Testis (tissue), 2 donors: ENCODE measurements at regions not wholly inside any gene's neighbourhood (a gene's known extent, or its start where the extent isn't known, plus 50 kb on each side); places are given as distances from the start of the nearest gene placed in this dataset.

ENCODE experiments used
- DNase-seq: peaks from one replicate; pipeline ENCODE4 v3.0.0-alpha.2; 2019
- H3K27ac ChIP-seq, 2 donors: fragments of 200-600 bp; sonication (generic); one replicate each; pipeline ENCODE4 v1.5.1; 2019
- H3K27me3 ChIP-seq: fragments of 200-600 bp; sonication (generic); one replicate; pipeline ENCODE4 v1.5.1; 2019
- H3K36me3 ChIP-seq: fragments of 200-600 bp; sonication (generic); one replicate; pipeline ENCODE4 v1.5.1; 2017; ENCODE audit warnings: low read depth; ENCODE audit errors: missing control alignments
- H3K4me1 ChIP-seq: fragments of 200-600 bp; sonication (generic); one replicate; pipeline ENCODE4 v1.5.1; 2019
- H3K4me3 ChIP-seq, 2 donors: fragments of 200-600 bp; sonication (generic); one replicate each; pipeline ENCODE4 v1.5.1; 2017 to 2019
- H3K9me3 ChIP-seq: fragments of 200-600 bp; sonication (generic); one replicate; pipeline ENCODE4 v1.5.1; 2017
- POLR2A ChIP-seq: fragments of 450-650 bp; IDR thresholded peaks from one replicate; pipeline ENCODE4 v1.6.1; 2017; ENCODE audit warnings: antibody characterized with exemption, mild to moderate bottlenecking, moderate library complexity
- WGBS, 2 donors: methylation state at CpG; one replicate each; pipeline ENCODE4 v1.1.5; 2018; 5-methylcytosine and 5-hydroxymethylcytosine counted together
- intact Hi-C: fragments of 100-400 bp; cut with DNase I; formaldehyde crosslinking; loops from one replicate; pipeline ENCODE4 v1.15.1; 2023; ENCODE audit warnings: low total_unique reads
- TF ChIP-seq, protein P1 (sequence below), 3 experiments: fragments of 450-650 bp in 2 of 3; fragments of 200-600 bp in 1 of 3; sonication (generic) in 1 of 3; IDR thresholded peaks; one replicate each; pipeline ENCODE4 v1.5.1; 2016 to 2019; ENCODE audit warnings: antibody characterized with exemption in 3 of 3, mild to moderate bottlenecking in 2 of 3, moderate library complexity in 1 of 3

GRCh38 chrX:4528247-4528646, 814.8 kb upstream of the PRKX start:
- Histone ChIP-seq H3K36me3 (no peaks in the 10 kb centered on the region), H3K27me3 (no peaks in the 10 kb centered on the region), H3K27ac (no peak overlapping the region), H3K4me3 (no peak overlapping the region), H3K4me1 (no peaks in the 10 kb centered on the region), H3K9me3 (no peaks in the 10 kb centered on the region)
- DNase-seq: no peak
- intact Hi-C loops: no loop called here
- WGBS, 2 donors: 90 to 91% methylated on average over 1 of the region's 1 CpG
- no peak for TF ChIP-seq POLR2A
- TF ChIP-seq, protein P1, sequence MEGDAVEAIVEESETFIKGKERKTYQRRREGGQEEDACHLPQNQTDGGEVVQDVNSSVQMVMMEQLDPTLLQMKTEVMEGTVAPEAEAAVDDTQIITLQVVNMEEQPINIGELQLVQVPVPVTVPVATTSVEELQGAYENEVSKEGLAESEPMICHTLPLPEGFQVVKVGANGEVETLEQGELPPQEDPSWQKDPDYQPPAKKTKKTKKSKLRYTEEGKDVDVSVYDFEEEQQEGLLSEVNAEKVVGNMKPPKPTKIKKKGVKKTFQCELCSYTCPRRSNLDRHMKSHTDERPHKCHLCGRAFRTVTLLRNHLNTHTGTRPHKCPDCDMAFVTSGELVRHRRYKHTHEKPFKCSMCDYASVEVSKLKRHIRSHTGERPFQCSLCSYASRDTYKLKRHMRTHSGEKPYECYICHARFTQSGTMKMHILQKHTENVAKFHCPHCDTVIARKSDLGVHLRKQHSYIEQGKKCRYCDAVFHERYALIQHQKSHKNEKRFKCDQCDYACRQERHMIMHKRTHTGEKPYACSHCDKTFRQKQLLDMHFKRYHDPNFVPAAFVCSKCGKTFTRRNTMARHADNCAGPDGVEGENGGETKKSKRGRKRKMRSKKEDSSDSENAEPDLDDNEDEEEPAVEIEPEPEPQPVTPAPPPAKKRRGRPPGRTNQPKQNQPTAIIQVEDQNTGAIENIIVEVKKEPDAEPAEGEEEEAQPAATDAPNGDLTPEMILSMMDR (IDR thresholded peaks at IDR 0.05): no peak

DNA sequence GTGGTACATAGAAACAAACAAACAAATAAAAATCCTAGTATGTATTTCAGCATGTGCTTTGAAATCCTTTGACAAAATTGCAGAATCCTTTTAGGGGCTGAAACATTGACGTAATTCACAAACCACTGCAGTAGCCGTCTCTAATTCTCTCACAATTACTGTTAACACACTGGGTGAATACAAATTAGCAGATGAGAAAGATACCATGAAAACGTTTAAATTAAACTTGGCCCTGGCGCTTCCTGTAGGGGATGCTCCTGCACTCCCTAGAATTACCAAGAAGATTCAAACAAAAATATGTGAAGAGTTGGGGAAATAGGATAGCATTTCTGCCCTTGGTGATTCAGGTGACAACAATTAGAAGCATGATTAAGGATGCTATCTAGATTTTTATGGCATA, 772.5 kb upstream of the PRKX start:
- no peaks in the 10 kb centered on the region for H3K4me1 ChIP-seq
- no peaks in the 10 kb centered on the region for H3K27me3 ChIP-seq
- H3K9me3 ChIP-seq: no peaks in the 10 kb centered on the region
- TF ChIP-seq, protein P1 (IDR thresholded peaks at IDR 0.05): no peak
- TF ChIP-seq POLR2A: no peak
- DNase-seq: no peak
- no peak overlapping the region for H3K27ac ChIP-seq
- no peak overlapping the region for H3K4me3 ChIP-seq
- WGBS, 2 donors: 36 to 46% methylated on average over 4 of the region's 4 CpGs
- H3K36me3 ChIP-seq: no peaks in the 10 kb centered on the region
- intact Hi-C loops: no loop called here

- Histone ChIP-seq H3K4me1 (no peaks in the 10 kb centered on the region), H3K9me3 (no peaks in the 10 kb centered on the region), H3K36me3 (no peaks in the 10 kb centered on the region), H3K27me3 (no peaks in the 10 kb centered on the region), H3K4me3 (no peak overlapping the region), H3K27ac (no peak overlapping the region)
- no peak for DNase-seq
- TF ChIP-seq POLR2A: no peak
- TF ChIP-seq, protein P1 (IDR thresholded peaks at IDR 0.05): no peak
- 69 to 79% methylated on average over 5 of the region's 5 CpGs for WGBS, 2 donors
- intact Hi-C loops: no loop called here
Observed at GRCh38 chrX:4484266-4484665, 770.8 kb upstream of the PRKX start.

DNA sequence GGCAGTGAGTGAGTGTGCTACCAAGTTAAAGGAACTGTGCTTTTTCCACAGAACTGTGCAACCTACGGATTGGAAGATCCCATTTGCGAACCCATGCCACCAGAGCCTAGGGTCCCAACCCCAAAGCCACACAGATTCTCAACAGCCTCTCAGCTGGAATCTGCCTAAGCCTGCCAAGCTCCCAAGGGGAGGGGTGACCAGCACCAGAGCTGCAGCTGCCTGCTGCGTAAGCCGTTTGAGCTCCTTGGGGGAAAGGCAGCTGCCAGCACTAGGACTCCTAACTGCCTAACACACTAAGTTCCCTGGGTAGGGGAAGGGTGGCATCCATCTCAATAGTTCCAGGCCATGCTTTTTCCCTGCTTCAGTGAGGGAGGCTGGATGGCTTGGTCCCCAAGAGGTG, 738.1 kb upstream of the PRKX start:
- TF ChIP-seq, protein P1 (IDR thresholded peaks at IDR 0.05): no peak
- TF ChIP-seq POLR2A: no peak
- no peaks in the 10 kb centered on the region for H3K27me3 ChIP-seq
- no peaks in the 10 kb centered on the region for H3K36me3 ChIP-seq
- no peak overlapping the region for H3K4me3 ChIP-seq
- intact Hi-C loops: no loop called here
- 71 to 100% methylated on average over 2 to 4 of the region's 4 CpGs for WGBS, 2 donors
- H3K27ac ChIP-seq: no peak overlapping the region
- no peaks in the 10 kb centered on the region for H3K4me1 ChIP-seq
- no peaks in the 10 kb centered on the region for H3K9me3 ChIP-seq
- DNase-seq: no peak

- intact Hi-C loops: no loop called here
- WGBS, 2 donors: 81 to 90% methylated on average over 2 of the region's 2 CpGs
- TF ChIP-seq, protein P1 (IDR thresholded peaks at IDR 0.05): no peak
- no peak for TF ChIP-seq POLR2A
- Histone ChIP-seq H3K4me3 (no peak overlapping the region), H3K27me3 (no peaks in the 10 kb centered on the region), H3K4me1 (no peaks in the 10 kb centered on the region), H3K27ac (no peak overlapping the region), H3K9me3 (no peaks in the 10 kb centered on the region), H3K36me3 (no peaks in the 10 kb centered on the region)
- no peak for DNase-seq
Observed at GRCh38 chrX:4450177-4450576, 736.7 kb upstream of the PRKX start.
